Endothelial cell of hepatic sinusoid (primary cell): ENCODE measurements at regions not wholly inside any gene's neighbourhood (a gene's known extent, or its start where the extent isn't known, plus 50 kb on each side); places are given as distances from the start of the nearest gene placed in this dataset.
"Not testable (repeated sequence)": the region's sequence is repeated elsewhere in the genome, so short reads cannot be mapped to it uniquely, and the experiment has no call there.

Source experiments
- in situ Hi-C: cut with HindIII; loops from 2 replicates; pipeline ENCODE4 v1.10.0; 2017; ENCODE audit warnings: low sequenced_read_pairs

DNA sequence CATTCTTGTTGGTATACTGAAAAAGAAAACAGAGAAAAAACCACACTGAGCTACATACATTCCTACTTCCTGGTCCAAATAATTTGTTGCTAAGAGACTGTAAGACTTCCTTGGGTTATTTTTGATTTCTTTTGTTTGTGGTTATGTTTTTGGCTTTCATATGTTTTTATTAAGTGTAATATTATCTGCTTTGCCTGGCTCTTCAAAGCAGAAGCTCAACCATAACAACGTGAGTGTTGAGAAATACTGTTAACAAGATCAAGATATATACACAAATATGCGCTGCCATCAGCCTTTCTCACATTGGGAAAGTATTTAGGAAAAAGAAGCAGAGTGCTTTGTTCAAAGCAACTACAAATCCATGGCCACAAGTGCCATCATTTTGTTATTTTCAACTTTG lies 556.2 kb upstream of the CBLB start:
- in situ Hi-C loops = no loop called here

- in situ Hi-C loops = no loop called here
These were observed 557.1 kb upstream of the CBLB start for GRCh38 chr3:106425916-106426315.

- in situ Hi-C loops = no loop called here
These were observed 559.8 kb upstream of the CBLB start for GRCh38 chr3:106428565-106428994.

- in situ Hi-C loops = no loop called here
These were observed 562.9 kb upstream of the CBLB start for GRCh38 chr3:106431721-106432120.

GRCh38 chr3:106435899-106436453 lies 567.2 kb upstream of the CBLB start:
- in situ Hi-C loops = no loop called here

GRCh38 chr3:106438887-106439286 lies 570.1 kb upstream of the CBLB start:
- in situ Hi-C loops = no loop called here

DNA sequence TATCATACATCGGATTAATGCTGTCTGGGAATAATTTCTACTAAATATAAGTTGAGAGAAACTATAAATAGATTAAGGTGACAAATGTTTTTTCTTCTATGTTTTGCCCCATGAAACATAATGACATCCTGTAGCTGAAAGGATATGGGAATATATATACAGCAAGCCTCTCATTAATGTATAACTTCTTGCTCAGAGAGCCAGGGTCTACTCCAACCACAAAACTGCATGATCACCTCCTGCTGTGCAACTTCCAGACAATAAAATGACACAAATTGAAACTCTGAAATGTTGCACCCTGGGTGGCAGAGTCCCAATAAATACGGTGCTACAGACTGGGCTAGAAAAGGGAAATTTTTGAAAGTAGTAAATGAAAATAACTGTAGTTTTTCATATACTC lies 571.9 kb upstream of the CBLB start:
- in situ Hi-C loops = no loop called here

DNA sequence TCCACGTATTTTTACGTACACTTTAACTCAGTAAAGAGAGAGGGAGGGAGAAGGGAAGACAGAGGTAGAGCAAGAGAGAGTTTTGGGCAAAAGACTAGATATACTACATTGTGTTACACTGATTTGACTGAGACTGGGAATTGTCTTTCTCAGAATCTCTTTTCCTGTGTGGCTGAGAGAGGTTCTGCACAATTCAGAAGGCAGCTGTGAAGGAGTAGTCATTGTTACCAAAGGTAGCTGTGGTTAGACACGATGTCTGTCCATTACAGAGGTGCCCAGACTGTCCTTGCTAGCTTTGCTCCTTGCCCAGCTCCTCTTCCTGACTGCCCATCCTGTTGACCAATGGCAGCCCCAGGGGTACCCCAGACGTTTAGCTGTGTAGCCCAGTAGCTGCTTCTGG lies 577.5 kb upstream of the CBLB start:
- in situ Hi-C loops = no loop called here

- in situ Hi-C loops = no loop called here
These were observed 579.0 kb upstream of the CBLB start for GRCh38 chr3:106447723-106448301.

DNA sequence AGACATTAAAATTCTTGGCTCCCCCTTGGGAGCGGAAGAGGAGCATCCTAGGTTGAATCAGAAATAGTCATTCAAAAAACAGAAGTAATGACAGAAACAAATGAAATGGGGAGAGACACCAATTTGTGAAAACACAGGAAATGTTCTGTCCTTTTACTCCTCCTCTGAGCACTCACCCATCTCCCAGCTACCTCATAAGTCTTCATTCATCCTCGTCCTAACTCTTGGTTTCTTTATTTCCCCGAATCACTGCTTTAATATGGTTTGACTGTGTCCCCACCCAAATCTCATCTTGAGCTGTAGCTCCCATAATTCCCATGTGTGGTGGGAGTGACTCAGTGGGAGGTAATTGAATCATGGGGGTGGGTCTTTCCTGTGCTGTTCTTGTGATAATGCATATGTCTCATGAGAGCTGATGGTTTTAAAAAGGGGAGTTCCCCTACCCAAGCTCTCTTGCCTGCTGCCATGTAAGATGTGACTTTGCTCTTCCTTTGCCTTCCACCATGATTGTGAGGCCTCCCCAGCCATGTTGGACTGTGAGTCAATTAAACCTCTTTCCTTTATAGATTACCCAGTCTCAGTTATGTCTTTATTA lies 579.7 kb upstream of the CBLB start:
- in situ Hi-C loops = not testable (repeated sequence)

GRCh38 chr3:106452096-106452495 lies 583.3 kb upstream of the CBLB start:
- in situ Hi-C loops = no loop called here

- in situ Hi-C loops = no loop called here
These were observed 585.7 kb upstream of the CBLB start for GRCh38 chr3:106454497-106454896.

DNA sequence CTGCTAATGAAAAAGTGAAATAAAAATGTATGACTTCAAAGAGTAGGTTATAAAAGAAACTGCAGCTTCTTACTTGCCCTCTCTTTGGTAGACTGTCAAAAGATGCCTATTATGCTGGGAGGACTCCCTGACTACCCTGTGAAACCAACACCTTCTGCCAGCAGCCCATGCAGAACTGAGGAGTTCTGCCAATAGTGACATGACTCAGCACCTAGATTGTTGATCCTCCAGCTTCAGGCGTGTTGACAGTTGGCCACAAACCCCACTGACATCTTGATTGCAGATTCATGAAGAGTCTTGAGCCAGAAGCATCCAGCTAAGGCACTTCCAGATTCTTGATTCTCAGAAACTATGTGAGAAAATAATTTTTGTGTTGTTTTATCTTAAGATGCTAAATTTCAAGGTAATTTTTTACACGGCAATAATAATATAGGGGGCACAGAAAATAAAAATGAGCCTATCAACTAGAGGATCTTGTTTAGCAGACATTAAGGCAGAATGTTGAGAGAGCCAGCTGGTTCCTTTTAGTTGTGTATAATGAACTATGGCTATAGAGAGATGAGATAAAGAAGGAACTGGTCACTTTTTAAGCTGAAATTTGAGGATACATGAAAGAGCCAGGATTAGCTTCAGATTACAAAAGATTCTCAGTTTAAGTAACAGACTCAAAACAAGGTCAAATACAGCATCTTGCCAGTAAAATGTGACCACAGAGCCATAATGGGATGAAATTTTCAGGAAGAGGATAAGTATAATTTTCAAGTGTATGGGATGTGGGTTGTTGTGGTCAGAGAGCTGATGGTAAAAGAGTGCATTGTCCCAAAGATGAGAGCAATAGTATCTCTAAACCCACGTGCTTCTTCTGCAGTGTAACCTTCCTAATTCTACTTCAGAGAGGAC lies 588.7 kb upstream of the CBLB start:
- in situ Hi-C loops = no loop called here

GRCh38 chr3:106458952-106459351 lies 590.1 kb upstream of the CBLB start:
- in situ Hi-C loops = no loop called here

- in situ Hi-C loops = no loop called here
These were observed 598.1 kb upstream of the CBLB start for GRCh38 chr3:106466881-106467280.

DNA sequence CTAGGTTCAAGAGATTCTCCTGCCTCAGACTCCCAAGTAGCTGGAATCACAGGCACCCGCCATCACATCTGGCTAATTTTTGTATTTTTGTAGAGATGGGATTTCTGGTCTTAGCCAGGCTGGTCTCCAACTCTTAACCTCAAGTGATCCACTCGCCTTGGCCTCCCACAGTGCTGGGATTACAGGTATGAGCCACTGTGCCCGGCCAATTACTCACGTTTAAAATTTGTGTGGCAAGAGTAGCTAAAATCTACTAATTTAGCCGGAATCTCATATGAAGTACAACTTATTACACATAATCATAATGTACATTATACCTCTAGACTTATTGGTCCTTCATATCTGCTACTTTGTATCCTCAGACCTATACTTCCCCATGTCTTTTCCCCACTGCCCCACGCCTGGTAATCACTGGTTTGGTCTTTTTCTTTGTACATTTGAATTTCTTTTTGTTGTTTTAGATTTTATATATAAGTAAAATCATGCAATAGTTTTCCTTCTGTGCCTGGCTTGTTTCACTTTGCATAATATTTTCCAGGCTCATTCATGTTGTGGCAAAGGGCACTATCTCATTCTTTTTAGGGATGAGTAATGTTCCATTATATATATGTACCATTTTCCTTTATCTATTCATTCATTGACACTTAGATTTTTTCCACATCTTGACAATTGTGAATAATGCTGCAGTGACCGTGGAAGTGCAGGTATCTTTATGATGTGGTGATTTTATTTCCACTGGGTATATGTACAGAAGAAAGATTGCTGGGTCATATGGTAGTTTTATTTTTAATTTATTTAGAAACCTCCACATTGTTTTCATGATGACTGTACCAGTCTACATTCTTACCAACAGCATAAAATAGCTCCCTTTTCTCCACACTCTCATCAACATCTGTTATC lies 605.0 kb upstream of the CBLB start:
- in situ Hi-C loops = no loop called here

DNA sequence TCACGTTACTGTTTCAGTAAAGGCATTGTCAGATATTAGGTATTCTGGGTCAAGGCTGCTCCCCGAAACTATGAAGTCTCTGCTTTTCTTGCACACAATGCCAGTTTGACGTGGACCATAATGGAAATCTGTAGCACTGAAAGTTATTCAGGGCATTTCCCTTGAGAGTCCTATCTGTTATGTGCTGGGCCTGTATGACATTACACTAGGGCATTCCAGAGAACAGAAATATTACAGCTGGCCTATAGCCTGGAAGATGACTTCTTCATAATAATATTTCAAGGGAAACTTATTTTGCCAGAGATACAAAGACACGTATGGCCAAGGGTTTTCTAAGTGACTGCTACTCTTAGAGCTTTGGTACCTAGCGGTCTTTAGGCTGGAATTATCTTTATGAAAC lies 613.6 kb upstream of the CBLB start:
- in situ Hi-C loops = no loop called here

DNA sequence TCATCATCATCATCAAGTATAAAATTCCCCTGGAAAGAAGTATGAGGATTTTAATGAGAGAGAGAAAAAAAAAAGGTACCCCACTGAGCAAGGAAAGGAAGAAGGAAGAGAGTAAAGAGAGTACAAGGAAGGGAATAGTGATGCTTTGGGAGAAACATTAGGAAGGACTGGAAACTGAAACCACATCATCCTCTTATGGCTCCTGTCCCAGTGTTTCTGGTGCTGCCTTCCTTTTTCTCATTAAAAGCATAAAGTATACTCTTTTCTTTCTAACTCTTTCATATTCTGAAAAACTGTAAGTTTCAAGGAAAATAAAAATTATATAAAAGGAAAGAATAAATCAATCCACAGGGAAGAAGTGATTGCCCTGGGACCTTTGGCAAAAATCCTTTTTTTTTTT lies 616.4 kb upstream of the CBLB start:
- in situ Hi-C loops = no loop called here

DNA sequence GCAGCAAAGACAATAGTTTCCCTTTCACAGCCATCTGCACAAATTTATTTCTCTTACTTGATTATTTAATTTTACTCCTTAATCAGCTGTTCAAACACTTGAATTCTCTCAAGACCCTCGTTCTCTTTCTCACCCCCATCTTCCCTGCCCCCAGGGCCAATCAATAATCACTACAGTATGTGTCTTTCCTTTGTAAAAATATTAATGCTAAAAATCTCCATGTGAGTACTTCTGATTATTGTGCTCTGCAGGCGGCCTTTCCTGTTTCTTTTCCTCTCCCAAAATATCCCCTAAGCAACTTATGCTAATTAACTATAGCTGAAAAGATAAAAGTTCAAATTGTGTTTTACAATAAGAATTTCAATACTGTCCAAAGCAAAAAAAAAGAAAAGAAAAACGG lies 617.0 kb upstream of the CBLB start:
- in situ Hi-C loops = no loop called here

- in situ Hi-C loops = not testable (repeated sequence)
These were observed 618.3 kb upstream of the CBLB start for GRCh38 chr3:106486945-106487639.
